IMR-90 (cell line): ENCODE measurements at regions not wholly inside any gene's neighbourhood (a gene's known extent, or its start where the extent isn't known, plus 50 kb on each side); places are given as distances from the start of the nearest gene placed in this dataset.

Experiments
- ATAC-seq: fragments of 200-7000 bp; cut with Tn5 transposase; 2 replicates; pipeline ENCODE4 v1.9.1; 2020; ENCODE audit warnings: low read depth, mild to moderate bottlenecking, moderate library complexity
- BruUV-seq: library from RNA; stranded (reverse); fragments of 400-500 nt; replicated peaks from 2 replicates; lab custom pipeline; 2021; lab: Mats Ljungman, UMichigan
- CTCF ChIA-PET: fragments of 300-600 bp; formaldehyde crosslinking; extraction: SDS; loops from one replicate; lab custom pipeline; 2021; ENCODE audit warnings: antibody characterized with exemption; lab: Yijun Ruan, JAX
- POLR2A ChIA-PET: fragments of 300-600 bp; sonication (Branson Sonifier 250); formaldehyde crosslinking; loops from one replicate; lab custom pipeline; 2022; ENCODE audit warnings: antibody characterized with exemption; ENCODE audit not compliant: unreplicated experiment; lab: Charles Lee
- DNase-seq: peaks from one replicate; pipeline ENCODE4 v3.0.0; 2013
- H2AFZ ChIP-seq: replicated peaks from 2 replicates; pipeline ENCODE3; 2013; ENCODE audit warnings: low read length, mild to moderate bottlenecking; ENCODE audit not compliant: poor library complexity
- H2AK5ac ChIP-seq: 2 replicates; pipeline ENCODE4 v1.6.1; 2013; ENCODE audit warnings: low read depth, low read length, inconsistent platforms
- H2AK9ac ChIP-seq: replicated peaks from 2 replicates; pipeline ENCODE3; 2013; ENCODE audit warnings: mild to moderate bottlenecking, low read depth, low read length, moderate library complexity; ENCODE audit not compliant: poor library complexity
- H2BK120ac ChIP-seq: 2 replicates; pipeline ENCODE4 v1.6.1; 2013; ENCODE audit warnings: low read depth, low read length, inconsistent platforms
- H2BK15ac ChIP-seq: 3 replicates; pipeline ENCODE4 v1.6.1; 2013; ENCODE audit warnings: low read depth, low read length, inconsistent platforms
- H2BK20ac ChIP-seq: 2 replicates; pipeline ENCODE4 v1.6.1; 2013; ENCODE audit warnings: low read depth, mild to moderate bottlenecking, inconsistent platforms, low read length, moderate library complexity
- H2BK5ac ChIP-seq: 2 replicates; pipeline ENCODE4 v1.6.1; 2013; ENCODE audit warnings: mild to moderate bottlenecking, low read depth, low read length, inconsistent platforms; ENCODE audit not compliant: poor library complexity, severe bottlenecking
- H3K14ac ChIP-seq: replicated peaks from 2 replicates; pipeline ENCODE4 v1.6.1; 2013; ENCODE audit warnings: low read depth, low read length, inconsistent platforms
- H3K18ac ChIP-seq: 2 replicates; pipeline ENCODE4 v1.6.1; 2013; ENCODE audit warnings: low read depth, low read length, control low read depth
- H3K23ac ChIP-seq: 2 replicates; pipeline ENCODE4 v1.6.1; 2013; ENCODE audit warnings: low read depth, low read length, inconsistent platforms
- H3K27ac ChIP-seq: 2 replicates; pipeline ENCODE4 v1.5.1; 2013; ENCODE audit warnings: mild to moderate bottlenecking, control low read depth, low read length; ENCODE audit not compliant: insufficient read depth
- H3K27me3 ChIP-seq: 2 replicates; pipeline ENCODE4 v1.6.1; 2013; ENCODE audit warnings: low read length; ENCODE audit not compliant: control insufficient read depth, insufficient read depth
- H3K36me3 ChIP-seq: 2 replicates; pipeline ENCODE4 v1.6.1; 2013; ENCODE audit warnings: low read length, mixed read lengths; ENCODE audit not compliant: control insufficient read depth, insufficient read depth
- H3K4ac ChIP-seq: 2 replicates; pipeline ENCODE4 v1.6.1; 2013; ENCODE audit warnings: low read depth, low read length, inconsistent platforms
- H3K4me1 ChIP-seq: 2 replicates; pipeline ENCODE4 v1.6.1; 2013; ENCODE audit warnings: low read length, mixed read lengths; ENCODE audit not compliant: control insufficient read depth, insufficient read depth
- H3K4me2 ChIP-seq: 2 replicates; pipeline ENCODE4 v1.6.1; 2013; ENCODE audit warnings: low read depth, mild to moderate bottlenecking, control low read depth, low read length, moderate library complexity
- H3K4me3 ChIP-seq: 2 replicates; pipeline ENCODE4 v1.5.1; 2013; ENCODE audit warnings: low read depth, mild to moderate bottlenecking, control low read depth, low read length, moderate library complexity; ENCODE audit not compliant: insufficient read depth
- H3K56ac ChIP-seq: 2 replicates; pipeline ENCODE4 v1.6.1; 2013; ENCODE audit warnings: low read length, inconsistent platforms; ENCODE audit not compliant: insufficient read depth; ENCODE audit errors: extremely low read depth
- H3K79me1 ChIP-seq, 2 experiments: 2 replicates each; pipeline ENCODE4 v1.6.1; 2013; ENCODE audit warnings: low read length in 2 of 2, inconsistent platforms in 1 of 2, low read depth in 1 of 2
- H3K9ac ChIP-seq: 2 replicates; pipeline ENCODE4 v1.6.1; 2013; ENCODE audit warnings: low read depth, low read length, control low read depth
- H3K9me1 ChIP-seq: 2 replicates; pipeline ENCODE4 v1.6.1; 2013; ENCODE audit warnings: low read length, inconsistent platforms; ENCODE audit not compliant: insufficient read depth
- H3K9me3 ChIP-seq: 2 replicates; pipeline ENCODE4 v1.6.1; 2013; ENCODE audit warnings: low read length; ENCODE audit not compliant: control insufficient read depth, insufficient read depth
- H4K20me1 ChIP-seq: 2 replicates; pipeline ENCODE4 v1.6.1; 2013; ENCODE audit warnings: low read length, inconsistent platforms; ENCODE audit not compliant: insufficient read depth
- H4K5ac ChIP-seq: 2 replicates; pipeline ENCODE4 v1.6.1; 2013; ENCODE audit warnings: mild to moderate bottlenecking, low read depth, low read length, control low read depth
- H4K8ac ChIP-seq, 2 experiments: 2 replicates each; pipeline ENCODE4 v1.6.1; 2013; ENCODE audit warnings: low read depth in 2 of 2, low read length in 2 of 2, control low read depth in 1 of 2, inconsistent platforms in 1 of 2
- H4K91ac ChIP-seq: 2 replicates; pipeline ENCODE4 v1.6.1; 2013; ENCODE audit warnings: low read depth, low read length, inconsistent platforms; ENCODE audit not compliant: insufficient read depth
- BHLHE40 ChIP-seq: fragments of 150-350 bp; IDR thresholded peaks from 2 replicates; pipeline ENCODE4 v1.6.1; 2016; ENCODE audit warnings: mild to moderate bottlenecking, low read depth, low read length
- CEBPB ChIP-seq: IDR thresholded peaks from 2 replicates; pipeline ENCODE4 v1.6.1; 2012; ENCODE audit warnings: low read depth, low read length, improper control_type of control experiment
- CHD1 ChIP-seq: IDR thresholded peaks from 2 replicates; pipeline ENCODE4 v1.6.1; 2012; ENCODE audit warnings: low read depth, low read length, improper control_type of control experiment
- ELK1 ChIP-seq: fragments of 150-350 bp; IDR thresholded peaks from 2 replicates; pipeline ENCODE4 v1.6.1; 2016; ENCODE audit warnings: low read depth, mild to moderate bottlenecking, low read length, moderate library complexity, borderline replicate concordance
- FOS ChIP-seq: fragments of 150-350 bp; IDR thresholded peaks from 2 replicates; pipeline ENCODE4 v1.6.1; 2016; ENCODE audit warnings: low read depth, low read length
- MAFK ChIP-seq: IDR thresholded peaks from 2 replicates; pipeline ENCODE4 v1.6.1; 2012; ENCODE audit warnings: low read depth, low read length, improper control_type of control experiment
- MAZ ChIP-seq: IDR thresholded peaks from 2 replicates; pipeline ENCODE4 v1.6.1; 2012; ENCODE audit warnings: low read depth, mild to moderate bottlenecking, low read length, improper control_type of control experiment, moderate library complexity, borderline replicate concordance
- MXI1 ChIP-seq: IDR thresholded peaks from 2 replicates; pipeline ENCODE4 v1.6.1; 2012; ENCODE audit warnings: low read depth, mild to moderate bottlenecking, low read length, moderate library complexity, borderline replicate concordance
- NFE2L2 ChIP-seq: fragments of 150-350 bp; IDR thresholded peaks from 2 replicates; pipeline ENCODE4 v1.6.1; 2016; ENCODE audit warnings: low read depth, mild to moderate bottlenecking, low read length
- POLR2A ChIP-seq: IDR thresholded peaks from 2 replicates; pipeline ENCODE4 v1.6.1; 2012; ENCODE audit warnings: mild to moderate bottlenecking, low read depth, low read length
- RAD21 ChIP-seq: IDR thresholded peaks from 2 replicates; pipeline ENCODE4 v1.6.1; 2012; ENCODE audit warnings: low read length, improper control_type of control experiment
- RCOR1 ChIP-seq: IDR thresholded peaks from 2 replicates; pipeline ENCODE4 v1.6.1; 2012; ENCODE audit warnings: mild to moderate bottlenecking, low read length, improper control_type of control experiment; ENCODE audit not compliant: insufficient replicate concordance
- RFX5 ChIP-seq: IDR thresholded peaks from 2 replicates; pipeline ENCODE4 v1.8.0; 2012; ENCODE audit warnings: low read depth, mild to moderate bottlenecking, low read length, moderate library complexity
- SMC3 ChIP-seq: fragments of 150-350 bp; IDR thresholded peaks from 2 replicates; pipeline ENCODE4 v1.6.1; 2016; ENCODE audit warnings: low read depth, mild to moderate bottlenecking, antibody characterized with exemption, low read length, moderate library complexity
- WGBS, 2 experiments: methylation state at CpG; one replicate each; pipeline versions ENCODE4 v1.1.5 to v1.1.7; 2013; ENCODE audit warnings: missing lambda C conversion rate in 2 of 2; ENCODE audit not compliant: insufficient read length in 1 of 2; ENCODE audit errors: extremely low coverage in 2 of 2; 5-methylcytosine and 5-hydroxymethylcytosine counted together
- dilution Hi-C: fragments of 300-500 bp; cut with HindIII; formaldehyde crosslinking; loops from one replicate; pipeline ENCODE4 v1.14.3; 2018; ENCODE audit warnings: low sequenced_read_pairs; ENCODE audit not compliant: unreplicated experiment
- in situ Hi-C: fragments of 300-500 bp; cut with MboI; formaldehyde crosslinking; loops from 3 replicates; pipeline ENCODE4 v1.14.3; 2019; ENCODE audit warnings: low sequenced_read_pairs, inconsistent platforms, mixed read lengths
- intact Hi-C: fragments of 100-400 bp; cut with micrococcal nuclease; formaldehyde crosslinking; loops from 2 replicates; pipeline ENCODE4 v1.10.0; 2022
- TF ChIP-seq, protein P1 (sequence below): fragments of 150-350 bp; IDR thresholded peaks from 2 replicates; pipeline ENCODE4 v1.6.1; 2017; ENCODE audit warnings: mild to moderate bottlenecking, antibody characterized with exemption, low read length, low read depth
- TF ChIP-seq, protein P2 (sequence below): conservative IDR thresholded peaks from 2 replicates; pipeline ENCODE4 v1.5.1; 2012; ENCODE audit warnings: mild to moderate bottlenecking, low read depth, low read length, improper control_type of control experiment

GRCh38 chr3:79820089-79820488, 52.3 kb upstream of the ROBO1 start:
- H4K8ac ChIP-seq, result no peak overlapping the region
- WGBS, 2 experiments, result no CpG with 5 or more reads among the region's 4 CpGs
- H3K9me1 ChIP-seq, result no peaks in the 10 kb centered on the region
- ChIA-PET POLR2A (no interaction called here), CTCF (no interaction called here)
- no peak overlapping the region for H3K14ac ChIP-seq
- intact Hi-C loops (no loop called here), in situ Hi-C loops (no loop called here), dilution Hi-C loops (no loop called here)
- H3K9me3 ChIP-seq, result peaks cover 11% of the 10 kb centered on the region
- no peak overlapping the region for H3K56ac ChIP-seq
- no peak overlapping the region for H2BK5ac ChIP-seq
- no peak overlapping the region for H3K4me2 ChIP-seq
- H2AK5ac ChIP-seq, result no peak overlapping the region
- ATAC-seq (no peak), DNase-seq (no peak)
- no peaks in the 10 kb centered on the region for H3K27me3 ChIP-seq
- no peak overlapping the region for H4K91ac ChIP-seq
- no peak overlapping the region for H3K4ac ChIP-seq
- no peak overlapping the region for H3K23ac ChIP-seq
- H3K18ac ChIP-seq, result no peak overlapping the region
- no TSS peak for BruUV-seq
- no peak overlapping the region for H2BK120ac ChIP-seq
- H3K9ac ChIP-seq, result no peak overlapping the region
- no peak overlapping the region for H3K27ac ChIP-seq
- TF ChIP-seq POLR2A (no peak), MAZ (no peak), SMC3 (no peak), CEBPB (no peak), FOS (no peak), RFX5 (no peak), MAFK (no peak), ELK1 (no peak), CHD1 (no peak), NFE2L2 (no peak), RAD21 (no peak), MXI1 (no peak), BHLHE40 (no peak), RCOR1 (no peak)
- TF ChIP-seq, protein P1, sequence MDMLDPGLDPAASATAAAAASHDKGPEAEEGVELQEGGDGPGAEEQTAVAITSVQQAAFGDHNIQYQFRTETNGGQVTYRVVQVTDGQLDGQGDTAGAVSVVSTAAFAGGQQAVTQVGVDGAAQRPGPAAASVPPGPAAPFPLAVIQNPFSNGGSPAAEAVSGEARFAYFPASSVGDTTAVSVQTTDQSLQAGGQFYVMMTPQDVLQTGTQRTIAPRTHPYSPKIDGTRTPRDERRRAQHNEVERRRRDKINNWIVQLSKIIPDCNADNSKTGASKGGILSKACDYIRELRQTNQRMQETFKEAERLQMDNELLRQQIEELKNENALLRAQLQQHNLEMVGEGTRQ, result no peak
- TF ChIP-seq, protein P2, sequence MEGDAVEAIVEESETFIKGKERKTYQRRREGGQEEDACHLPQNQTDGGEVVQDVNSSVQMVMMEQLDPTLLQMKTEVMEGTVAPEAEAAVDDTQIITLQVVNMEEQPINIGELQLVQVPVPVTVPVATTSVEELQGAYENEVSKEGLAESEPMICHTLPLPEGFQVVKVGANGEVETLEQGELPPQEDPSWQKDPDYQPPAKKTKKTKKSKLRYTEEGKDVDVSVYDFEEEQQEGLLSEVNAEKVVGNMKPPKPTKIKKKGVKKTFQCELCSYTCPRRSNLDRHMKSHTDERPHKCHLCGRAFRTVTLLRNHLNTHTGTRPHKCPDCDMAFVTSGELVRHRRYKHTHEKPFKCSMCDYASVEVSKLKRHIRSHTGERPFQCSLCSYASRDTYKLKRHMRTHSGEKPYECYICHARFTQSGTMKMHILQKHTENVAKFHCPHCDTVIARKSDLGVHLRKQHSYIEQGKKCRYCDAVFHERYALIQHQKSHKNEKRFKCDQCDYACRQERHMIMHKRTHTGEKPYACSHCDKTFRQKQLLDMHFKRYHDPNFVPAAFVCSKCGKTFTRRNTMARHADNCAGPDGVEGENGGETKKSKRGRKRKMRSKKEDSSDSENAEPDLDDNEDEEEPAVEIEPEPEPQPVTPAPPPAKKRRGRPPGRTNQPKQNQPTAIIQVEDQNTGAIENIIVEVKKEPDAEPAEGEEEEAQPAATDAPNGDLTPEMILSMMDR, result no peak
- H4K5ac ChIP-seq, result no peak overlapping the region
- no peak overlapping the region for H2AFZ ChIP-seq
- no peaks in the 10 kb centered on the region for H3K4me1 ChIP-seq
- no peak overlapping the region for H2BK20ac ChIP-seq
- H3K36me3 ChIP-seq, result no peaks in the 10 kb centered on the region
- H2BK15ac ChIP-seq, result no peak overlapping the region
- H4K20me1 ChIP-seq, result no peaks in the 10 kb centered on the region
- H3K4me3 ChIP-seq, result no peak overlapping the region
- no peaks in the 10 kb centered on the region for H3K79me1 ChIP-seq
- H2AK9ac ChIP-seq, result no peak overlapping the region
